GM18868 (cell line): ENCODE measurements at regions not wholly inside any gene's neighbourhood (a gene's known extent, or its start where the extent isn't known, plus 50 kb on each side); places are given as distances from the start of the nearest gene placed in this dataset.

Experiments used
- ATAC-seq: cut with Tn5 transposase; IDR thresholded peaks from one replicate; pipeline ENCODE4 v1.9.1; 2021; ENCODE audit warnings: mild to moderate bottlenecking, moderate library complexity; ENCODE audit not compliant: unreplicated experiment

GRCh38 chr3:10695595-10696285 lies 120.3 kb upstream of the SLC6A11 start:
- ATAC-seq: no peak

DNA sequence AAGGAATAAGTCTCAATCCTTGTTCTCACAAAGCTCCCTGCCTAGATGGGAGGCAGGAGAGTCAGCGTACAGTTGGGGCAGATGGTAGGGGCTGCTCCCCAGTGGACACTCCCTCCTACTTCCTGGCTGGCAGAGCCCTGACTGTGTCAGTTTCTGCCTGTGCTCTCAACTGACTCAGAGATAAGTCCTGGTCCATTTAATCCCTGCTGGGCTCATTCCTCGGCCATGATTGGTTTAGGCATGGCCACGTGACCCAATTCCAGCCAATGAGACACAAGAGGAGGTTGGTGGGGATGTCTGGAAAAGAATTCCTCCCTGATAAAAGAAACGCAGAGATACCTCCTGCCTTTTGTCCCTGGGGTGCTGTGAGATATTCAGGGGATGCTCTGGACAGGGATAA lies 118.1 kb upstream of the SLC6A11 start:
- ATAC-seq: no peak

DNA sequence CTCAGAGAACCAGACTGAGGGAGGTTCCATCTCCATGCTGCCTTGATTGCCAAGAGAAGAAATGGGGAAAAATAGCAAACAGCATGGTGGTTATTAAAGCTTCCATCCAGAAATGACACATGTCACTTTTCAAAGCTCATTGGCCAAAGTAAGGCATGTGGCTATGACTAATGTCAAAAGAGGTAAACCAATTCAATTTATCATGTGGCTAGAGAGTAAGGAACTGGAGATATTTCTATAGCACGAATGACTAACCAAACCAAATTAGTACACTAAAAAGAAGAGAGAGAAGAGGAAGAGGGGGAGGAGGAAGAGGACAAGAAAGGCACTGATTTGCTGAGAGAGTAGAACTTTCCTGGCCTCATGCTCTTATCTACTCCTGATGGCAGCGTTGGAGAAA lies 115.2 kb upstream of the SLC6A11 start:
- ATAC-seq: no peak

GRCh38 chr3:10702961-10703740 lies 112.9 kb upstream of the SLC6A11 start:
- no peak for ATAC-seq

DNA sequence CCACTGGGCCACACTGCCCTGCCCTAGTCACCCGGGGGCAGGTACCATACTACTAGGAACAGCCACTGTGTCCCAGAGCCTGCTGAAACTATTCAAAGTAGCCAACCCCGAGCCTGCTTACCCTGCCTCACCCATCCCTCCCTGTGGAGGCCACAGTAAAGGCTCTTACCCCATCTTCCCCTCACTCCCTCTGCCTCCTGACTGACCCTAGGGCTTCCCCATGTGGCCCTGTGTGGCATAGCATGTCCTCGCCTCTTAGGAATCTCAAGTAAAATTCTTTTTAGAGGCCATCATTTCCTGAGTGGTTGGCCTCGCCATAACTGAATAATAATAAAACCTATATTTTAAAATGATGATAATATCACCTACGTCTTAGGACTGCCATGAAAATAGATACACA lies 112.2 kb upstream of the SLC6A11 start:
- ATAC-seq: no peak

DNA sequence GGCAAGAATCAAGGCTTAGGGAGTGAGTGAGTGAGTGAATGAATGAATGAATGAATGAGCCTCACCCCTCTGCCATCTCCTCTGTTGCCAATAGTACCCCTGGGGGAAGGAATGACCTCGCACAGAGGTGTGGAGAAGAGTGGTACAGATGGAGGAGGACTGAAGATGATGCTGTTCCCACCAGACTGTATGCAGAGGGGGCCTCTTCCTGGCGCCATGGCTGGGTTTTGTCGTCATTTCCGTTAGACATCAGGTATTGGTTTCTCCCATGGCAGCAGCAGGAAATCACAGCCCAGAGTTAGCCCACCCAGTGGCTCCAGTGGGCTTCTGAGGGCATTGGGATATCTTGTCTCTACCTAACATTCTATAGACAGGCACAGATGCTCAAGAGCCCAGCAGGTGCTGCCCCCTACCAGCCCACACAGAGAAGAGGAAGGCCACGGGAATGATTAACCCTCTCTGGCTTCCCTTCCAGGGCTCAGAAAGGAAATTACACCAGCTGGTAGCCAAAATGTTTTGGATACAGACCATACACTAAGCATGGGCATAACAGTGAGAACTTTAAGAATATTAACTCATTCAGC lies 109.8 kb upstream of the SLC6A11 start:
- no peak for ATAC-seq

- no peak for ATAC-seq
Observed at GRCh38 chr3:10706740-10707399, 109.2 kb upstream of the SLC6A11 start.

GRCh38 chr3:10707400-10708215 lies 108.4 kb upstream of the SLC6A11 start:
- no peak for ATAC-seq

DNA sequence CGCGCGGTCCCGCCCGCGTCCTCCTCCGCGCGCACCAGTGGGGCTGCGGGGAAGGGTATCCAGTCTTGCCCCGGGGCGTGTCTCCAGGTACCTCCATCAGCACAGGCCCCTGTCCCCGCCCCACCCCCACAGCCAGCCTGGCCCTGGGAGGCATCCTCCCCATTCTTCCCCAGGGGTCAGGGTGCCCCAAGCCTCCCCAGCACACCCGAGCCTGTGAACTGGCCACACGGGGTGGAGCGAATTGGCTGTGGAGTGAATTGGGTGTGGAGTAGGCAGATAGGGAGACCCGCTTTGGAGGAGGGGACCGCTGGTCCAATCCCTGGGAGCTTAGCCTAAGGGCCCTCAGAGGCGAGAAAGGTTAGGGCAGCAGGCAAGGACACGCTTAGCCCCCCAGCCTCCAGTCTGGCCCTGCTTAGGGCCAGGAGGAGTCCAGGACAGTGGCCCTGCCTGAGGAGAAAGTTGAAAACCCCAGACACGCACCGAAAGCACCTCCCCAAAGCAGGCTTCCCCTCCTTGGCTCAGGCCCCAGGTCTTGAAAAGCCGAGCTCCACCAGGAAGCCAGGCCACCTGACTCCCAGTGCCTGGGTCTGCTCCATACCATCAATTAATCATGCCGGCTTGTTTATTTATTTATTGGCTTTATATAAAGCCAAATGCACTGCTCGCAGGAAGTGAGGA lies 107.7 kb upstream of the SLC6A11 start:
- ATAC-seq: no peak

DNA sequence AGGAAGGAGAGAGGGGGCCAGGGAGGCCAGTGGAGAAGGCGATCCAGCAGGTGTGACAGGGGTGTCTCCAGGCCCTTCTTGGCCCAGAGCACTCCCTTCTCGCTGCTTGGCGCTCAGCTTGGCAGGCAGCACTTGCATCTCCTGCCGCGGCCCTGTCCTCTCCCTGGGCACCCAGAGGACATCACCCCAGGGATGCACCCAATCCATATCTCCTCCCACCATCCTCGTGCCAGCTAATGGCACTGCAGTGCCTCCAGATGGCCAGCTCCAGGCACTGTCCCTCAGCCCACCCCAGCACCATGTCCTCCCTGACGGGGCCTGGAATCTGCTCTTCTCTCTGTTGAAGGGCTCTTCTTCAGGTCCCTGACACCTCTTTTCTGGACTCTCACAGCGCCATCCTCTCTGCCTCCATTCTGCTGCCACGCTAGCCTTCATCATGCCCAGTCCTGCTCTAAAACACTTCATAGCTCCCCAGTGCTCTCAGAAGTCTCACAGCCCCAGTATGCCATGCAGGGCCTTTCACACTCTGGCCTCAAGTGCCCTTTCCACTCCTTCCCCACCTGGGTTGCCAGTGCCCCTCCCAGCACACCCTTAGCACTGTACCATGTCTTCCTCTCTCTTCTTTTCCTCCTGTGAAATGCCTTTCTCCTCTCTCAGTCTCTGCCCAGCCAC lies 106.8 kb upstream of the SLC6A11 start:
- ATAC-seq: no peak

- no peak for ATAC-seq
Observed at GRCh38 chr3:10712121-10712520, 103.9 kb upstream of the SLC6A11 start.

DNA sequence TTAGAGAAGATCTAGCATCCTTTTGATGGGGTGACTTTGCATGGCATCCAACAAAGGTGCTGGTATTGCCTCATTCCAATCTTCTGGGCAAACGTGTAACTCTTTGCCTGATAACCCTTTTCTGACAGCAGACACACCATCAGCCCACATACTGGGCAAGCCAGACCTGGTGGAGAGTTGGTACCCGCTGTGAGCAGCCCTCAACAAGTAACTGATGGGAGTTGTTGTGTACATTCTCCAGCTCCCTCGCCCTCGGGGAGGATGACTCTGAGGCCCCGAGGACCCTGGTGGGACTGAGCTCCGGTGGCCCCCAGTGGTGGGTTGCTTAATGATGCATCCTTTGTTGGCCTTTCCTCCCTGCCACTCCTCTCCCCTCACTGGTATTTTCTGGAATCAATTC lies 102.4 kb upstream of the SLC6A11 start:
- ATAC-seq: no peak

DNA sequence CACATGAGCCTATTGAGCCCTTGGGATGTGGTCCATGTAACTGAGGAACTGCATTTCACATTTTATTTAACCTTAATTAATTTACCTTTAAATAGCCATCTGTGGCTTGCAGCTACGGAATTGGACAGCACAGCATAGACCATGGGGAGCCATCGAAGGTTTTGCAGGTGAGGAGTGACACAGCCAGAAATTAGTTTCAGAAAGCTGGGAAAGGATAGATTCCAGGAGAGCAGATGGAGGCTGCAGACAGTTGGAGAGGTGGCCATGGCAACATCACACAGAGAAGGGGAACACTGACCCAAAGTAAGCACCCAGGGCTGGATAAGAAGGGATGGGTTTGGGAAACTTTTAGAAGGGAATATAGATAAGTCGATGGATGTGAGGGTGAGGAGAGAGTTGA lies 100.1 kb upstream of the SLC6A11 start:
- ATAC-seq: no peak

GRCh38 chr3:10716964-10717363 lies 99.1 kb upstream of the SLC6A11 start:
- ATAC-seq: no peak

GRCh38 chr3:10717756-10718155 lies 98.3 kb upstream of the SLC6A11 start:
- no peak for ATAC-seq

GRCh38 chr3:10721101-10721500 lies 94.9 kb upstream of the SLC6A11 start:
- ATAC-seq: no peak

DNA sequence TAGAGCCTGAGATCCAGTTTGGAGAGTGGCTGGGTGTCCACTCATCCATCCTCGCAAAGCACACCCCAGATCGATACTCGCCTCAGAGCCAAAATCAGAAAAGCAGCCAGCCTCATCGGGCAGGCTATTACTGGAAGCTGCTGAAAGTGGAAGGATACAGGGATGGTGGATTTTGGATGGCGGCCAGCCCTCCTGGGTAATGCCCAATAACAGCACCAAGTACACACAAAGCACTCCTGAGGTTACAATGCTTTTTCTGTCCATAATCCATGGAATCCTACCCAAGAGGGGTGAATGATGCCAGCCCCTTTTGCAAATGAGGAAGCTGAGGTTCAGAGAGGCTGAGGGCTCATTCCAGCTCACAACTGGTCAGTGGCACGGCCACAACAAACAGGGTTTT lies 93.1 kb upstream of the SLC6A11 start:
- no peak for ATAC-seq

DNA sequence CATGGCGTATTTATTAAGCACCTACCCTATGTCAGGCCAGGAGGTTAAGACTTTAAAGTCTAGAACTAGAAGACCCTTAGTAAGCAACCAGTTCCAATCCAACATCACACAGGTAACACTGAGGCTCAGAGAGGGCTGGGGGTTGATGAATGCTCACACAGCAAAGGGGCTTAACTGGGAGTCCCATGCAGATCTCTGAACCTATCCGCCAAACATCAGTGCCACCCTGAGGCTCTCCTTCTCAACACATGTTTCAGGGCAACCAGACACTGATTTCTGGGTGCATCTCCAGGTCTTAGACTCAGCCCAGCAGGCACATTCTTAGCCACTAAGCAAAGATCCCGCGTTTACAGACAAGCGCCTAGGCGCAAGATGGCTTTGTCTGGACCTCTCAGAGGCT lies 92.0 kb upstream of the SLC6A11 start:
- ATAC-seq: no peak

DNA sequence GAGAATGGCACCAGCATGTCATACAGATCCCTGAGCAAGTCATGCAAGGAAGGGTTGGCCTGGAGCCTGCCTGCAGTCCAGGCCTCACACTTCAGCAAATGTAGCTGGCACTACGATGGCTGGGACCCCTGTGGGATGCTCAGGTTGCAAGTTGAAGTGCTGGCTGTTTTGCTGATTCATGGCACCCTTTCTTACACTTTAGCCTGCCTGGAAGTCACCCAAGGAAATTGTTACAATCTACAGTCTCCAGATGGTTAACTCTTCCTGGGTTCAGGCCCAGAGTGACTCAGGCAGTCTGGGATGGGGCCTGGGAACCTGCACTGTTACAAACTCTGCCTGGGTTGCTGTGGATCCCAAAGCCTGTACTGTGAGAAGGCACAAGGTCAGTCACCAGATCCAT lies 91.0 kb upstream of the SLC6A11 start:
- no peak for ATAC-seq

GRCh38 chr3:10725846-10726245 lies 90.2 kb upstream of the SLC6A11 start:
- ATAC-seq: no peak
